ENCODE measurements at regions not wholly inside any gene's neighbourhood (a gene's known extent, or its start where the extent isn't known, plus 50 kb on each side); places are given as distances from the start of the nearest gene placed in this dataset.

DNA sequence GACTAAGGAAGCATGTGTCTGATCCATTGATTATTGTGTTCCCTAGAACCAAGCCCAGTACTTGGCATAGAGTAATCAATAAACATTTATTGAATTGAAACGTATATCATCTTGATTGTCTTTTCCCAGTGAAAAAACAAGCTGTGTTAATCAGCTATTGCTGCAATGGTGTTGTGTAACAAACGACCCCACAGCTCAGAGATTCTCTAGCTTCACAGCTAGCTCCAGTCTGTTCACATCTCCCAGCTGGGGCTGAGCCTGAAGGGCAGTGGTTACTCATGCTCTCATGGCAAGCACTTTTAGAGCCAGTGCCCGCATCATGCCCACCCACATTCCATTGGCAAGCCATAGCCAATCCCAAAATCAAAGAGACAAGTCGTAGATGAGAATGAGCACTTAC, 237.4 kb upstream of the RAB4A start:
- H3K27me3 ChIP-seq (replicated peaks; ENCODE audit: insufficient read depth) = no peaks in the 10 kb centered on the region
- ATAC-seq (ENCODE audit: insufficient number of reproducible peaks, low FRiP score, low read depth) (no peak), DNase-seq (ENCODE audit: low spot score) (no peak)
- no peak for TF ChIP-seq CTCF (IDR thresholded peaks at IDR 0.05)
- no peak overlapping the region for H3K27ac ChIP-seq
- peaks cover 8 to 14% of the 10 kb centered on the region in 2 donors for H3K4me1 ChIP-seq (ENCODE audit: control insufficient read depth in 1 of 2, low read depth in 2 of 2)
- no peaks in the 10 kb centered on the region for H3K9me3 ChIP-seq
- H3K36me3 ChIP-seq = no peaks in the 10 kb centered on the region
- H3K4me3 ChIP-seq = no peak overlapping the region

DNA sequence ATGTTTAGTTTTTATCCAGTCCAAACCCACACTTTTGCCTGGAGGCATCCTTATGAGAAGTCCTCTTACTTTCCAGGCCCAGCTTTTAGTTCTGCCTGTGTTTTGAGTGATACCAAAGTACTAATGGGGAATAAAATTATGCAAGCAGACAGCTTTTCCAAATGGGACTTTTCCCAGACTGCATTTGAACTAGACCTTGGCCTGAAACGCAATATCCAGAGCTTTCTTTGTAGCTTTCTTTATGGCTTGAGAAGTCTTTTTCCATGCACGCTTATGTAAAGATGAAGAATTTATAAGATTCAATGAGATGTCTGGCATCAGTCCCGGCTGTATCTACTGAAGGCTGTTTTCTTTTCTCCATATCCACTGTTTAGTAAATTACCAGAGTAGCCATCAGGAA, 236.6 kb upstream of the RAB4A start:
- H3K27me3 ChIP-seq (replicated peaks; ENCODE audit: insufficient read depth) = no peaks in the 10 kb centered on the region
- H3K9me3 ChIP-seq = no peaks in the 10 kb centered on the region
- ATAC-seq (ENCODE audit: insufficient number of reproducible peaks, low FRiP score, low read depth) = no peak
- no peak for TF ChIP-seq CTCF (IDR thresholded peaks at IDR 0.05)
- H3K36me3 ChIP-seq = no peaks in the 10 kb centered on the region
- no peak overlapping the region for H3K27ac ChIP-seq
- peaks cover 8 to 14% of the 10 kb centered on the region in 2 donors for H3K4me1 ChIP-seq (ENCODE audit: control insufficient read depth in 1 of 2, low read depth in 2 of 2)
- no peak overlapping the region for H3K4me3 ChIP-seq
- no peak for DNase-seq (ENCODE audit: low spot score)

DNA sequence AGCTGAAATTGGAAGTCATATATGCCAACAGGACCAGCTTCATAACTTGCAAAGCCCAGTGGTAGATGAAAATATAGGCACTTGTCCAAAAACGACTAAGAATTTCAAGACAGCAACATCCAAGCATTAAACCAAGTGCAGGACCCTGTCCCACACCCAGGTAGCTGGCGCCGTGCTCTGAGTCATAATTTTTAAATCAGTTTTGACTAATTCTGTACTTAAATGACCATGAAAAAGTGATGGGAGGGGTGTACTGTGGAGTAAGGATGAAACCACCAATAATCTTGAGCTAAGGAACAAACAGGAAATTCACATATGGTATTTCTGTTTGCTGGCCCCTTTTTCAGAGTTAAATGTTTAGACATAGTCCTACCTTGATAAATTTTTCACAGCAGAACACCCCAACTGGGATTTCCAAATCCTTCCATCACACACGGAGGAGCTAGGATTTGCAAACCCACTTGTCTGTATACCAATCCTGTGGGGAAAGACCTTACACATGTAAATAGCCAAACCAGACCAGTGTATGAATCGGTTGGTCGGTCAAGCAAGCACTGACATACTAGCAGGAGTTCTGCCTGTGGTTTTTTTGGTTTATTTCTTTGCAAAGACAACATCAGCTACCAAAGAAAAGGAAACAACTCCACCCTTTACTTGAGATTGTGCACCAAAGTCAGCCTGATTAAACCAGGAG, 235.7 kb upstream of the RAB4A start:
- no peaks in the 10 kb centered on the region for H3K9me3 ChIP-seq
- DNase-seq (ENCODE audit: low spot score) = no peak
- no peak for TF ChIP-seq CTCF (IDR thresholded peaks at IDR 0.05)
- peaks cover 8 to 14% of the 10 kb centered on the region in 2 donors for H3K4me1 ChIP-seq (ENCODE audit: control insufficient read depth in 1 of 2, low read depth in 2 of 2)
- no peak overlapping the region for H3K4me3 ChIP-seq
- no peaks in the 10 kb centered on the region for H3K36me3 ChIP-seq
- H3K27ac ChIP-seq = no peak overlapping the region
- H3K27me3 ChIP-seq (replicated peaks; ENCODE audit: insufficient read depth) = no peaks in the 10 kb centered on the region
- ATAC-seq (ENCODE audit: insufficient number of reproducible peaks, low FRiP score, low read depth) = no peak

DNA sequence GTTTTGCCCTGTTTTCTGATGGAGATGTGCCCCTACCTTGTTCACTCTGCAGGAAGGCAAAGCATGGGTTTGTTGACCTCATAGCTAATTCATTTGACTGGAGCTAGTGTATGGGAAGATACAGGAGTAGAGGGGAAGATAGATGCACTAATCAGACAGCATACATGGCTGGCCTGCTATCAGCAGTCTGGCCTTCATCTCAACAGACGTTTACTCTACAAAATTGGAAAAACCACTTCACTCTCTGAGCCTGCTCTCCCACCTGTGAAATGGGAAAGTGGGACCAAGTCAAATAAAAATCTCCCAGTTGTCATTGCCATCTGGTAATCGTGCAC, 235.2 kb upstream of the RAB4A start:
- H3K27me3 ChIP-seq (replicated peaks; ENCODE audit: insufficient read depth) = no peaks in the 10 kb centered on the region
- H3K27ac ChIP-seq = no peak overlapping the region
- ATAC-seq (ENCODE audit: insufficient number of reproducible peaks, low FRiP score, low read depth) (no peak), DNase-seq (ENCODE audit: low spot score) (no peak)
- peaks cover 8 to 14% of the 10 kb centered on the region in 2 donors for H3K4me1 ChIP-seq (ENCODE audit: control insufficient read depth in 1 of 2, low read depth in 2 of 2)
- TF ChIP-seq CTCF (IDR thresholded peaks at IDR 0.05) = no peak
- no peaks in the 10 kb centered on the region for H3K36me3 ChIP-seq
- H3K4me3 ChIP-seq = no peak overlapping the region
- H3K9me3 ChIP-seq = no peaks in the 10 kb centered on the region

GRCh38 chr1:229037806-229038405, 233.0 kb upstream of the RAB4A start:
- DNase-seq (ENCODE audit: low spot score) (no peak), ATAC-seq (ENCODE audit: insufficient number of reproducible peaks, low FRiP score, low read depth) (no peak)
- TF ChIP-seq CTCF (IDR thresholded peaks at IDR 0.05) = no peak
- Histone ChIP-seq H3K9me3 (no peaks in the 10 kb centered on the region), H3K27me3 (replicated peaks; ENCODE audit: insufficient read depth) (no peaks in the 10 kb centered on the region), H3K36me3 (no peaks in the 10 kb centered on the region), H3K4me1 (ENCODE audit: control insufficient read depth in 1 of 2, low read depth in 2 of 2) (peaks cover 0 to 2% of the 10 kb centered on the region in 2 donors), H3K27ac (no peak overlapping the region), H3K4me3 (no peak overlapping the region)

All from thoracic aorta (tissue), 2 donors.